Upper lobe of left lung (tissue), 4 donors: ENCODE measurements at regions not wholly inside any gene's neighbourhood (a gene's known extent, or its start where the extent isn't known, plus 50 kb on each side); places are given as distances from the start of the nearest gene placed in this dataset.

ENCODE experiments used
- EP300 ChIP-seq, 4 donors: sonication (generic); formaldehyde crosslinking; IDR thresholded peaks; one replicate each; pipeline ENCODE4 v1.5.1; 2017; ENCODE audit warnings: antibody characterized with exemption in 4 of 4, control low read depth in 2 of 4
- POLR2A ChIP-seq, 4 donors: fragments of 450-650 bp; IDR thresholded peaks; one replicate each; pipeline ENCODE4 v1.5.1; 2016 to 2017; ENCODE audit warnings: antibody characterized with exemption in 4 of 4, mild to moderate bottlenecking in 2 of 4
- TF ChIP-seq, protein P1 (sequence below), 6 experiments: fragments of 450-650 bp in 4 of 6; fragments of 200-600 bp in 2 of 6; sonication (generic) in 2 of 6; IDR thresholded peaks; one replicate each; pipeline ENCODE4 v1.5.1; 2016 to 2019; ENCODE audit warnings: antibody characterized with exemption in 6 of 6

DNA sequence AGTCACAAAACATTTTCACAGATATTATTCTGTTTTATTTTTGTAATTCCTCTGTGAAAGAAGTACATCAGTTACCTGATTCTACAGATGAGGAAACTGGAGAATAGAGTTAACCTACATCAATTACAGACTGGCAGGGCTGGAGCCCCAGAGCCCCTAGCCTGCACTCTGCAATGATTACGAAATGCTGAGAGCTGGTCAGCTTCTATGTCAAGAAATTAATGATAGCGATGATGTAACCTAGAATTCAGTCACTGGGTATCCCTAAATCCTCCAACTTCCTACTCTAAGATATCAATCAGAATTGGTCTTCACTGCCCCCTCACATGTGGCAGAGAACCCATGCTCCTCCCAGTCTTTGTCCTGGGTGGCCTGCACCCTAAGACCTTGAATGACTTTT lies 273.5 kb upstream of the PLET1 start:
- TF ChIP-seq EP300 (IDR thresholded peaks at IDR 0.05) (no peak), POLR2A (IDR thresholded peaks at IDR 0.05) (no peak)
- TF ChIP-seq, protein P1, sequence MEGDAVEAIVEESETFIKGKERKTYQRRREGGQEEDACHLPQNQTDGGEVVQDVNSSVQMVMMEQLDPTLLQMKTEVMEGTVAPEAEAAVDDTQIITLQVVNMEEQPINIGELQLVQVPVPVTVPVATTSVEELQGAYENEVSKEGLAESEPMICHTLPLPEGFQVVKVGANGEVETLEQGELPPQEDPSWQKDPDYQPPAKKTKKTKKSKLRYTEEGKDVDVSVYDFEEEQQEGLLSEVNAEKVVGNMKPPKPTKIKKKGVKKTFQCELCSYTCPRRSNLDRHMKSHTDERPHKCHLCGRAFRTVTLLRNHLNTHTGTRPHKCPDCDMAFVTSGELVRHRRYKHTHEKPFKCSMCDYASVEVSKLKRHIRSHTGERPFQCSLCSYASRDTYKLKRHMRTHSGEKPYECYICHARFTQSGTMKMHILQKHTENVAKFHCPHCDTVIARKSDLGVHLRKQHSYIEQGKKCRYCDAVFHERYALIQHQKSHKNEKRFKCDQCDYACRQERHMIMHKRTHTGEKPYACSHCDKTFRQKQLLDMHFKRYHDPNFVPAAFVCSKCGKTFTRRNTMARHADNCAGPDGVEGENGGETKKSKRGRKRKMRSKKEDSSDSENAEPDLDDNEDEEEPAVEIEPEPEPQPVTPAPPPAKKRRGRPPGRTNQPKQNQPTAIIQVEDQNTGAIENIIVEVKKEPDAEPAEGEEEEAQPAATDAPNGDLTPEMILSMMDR (IDR thresholded peaks at IDR 0.05): no peak
